Stimulated activated CD8-positive, alpha-beta memory T cell treated with anti-CD3 and anti-CD28 coated beads, Interleukin-4, amount 100 ng/mL, for 48 hours (primary cell): ENCODE measurements at regions not wholly inside any gene's neighbourhood (a gene's known extent, or its start where the extent isn't known, plus 50 kb on each side); places are given as distances from the start of the nearest gene placed in this dataset.
"Not testable (repeated sequence)": the region's sequence is repeated elsewhere in the genome, so short reads cannot be mapped to it uniquely, and the experiment has no call there.

Source experiments
- DNase-seq: peaks from one replicate; pipeline ENCODE4 v3.0.0-alpha.2; 2020

GRCh38 chr6:112401083-112401482 lies 54.0 kb downstream of the RFPL4B start:
- no peak for DNase-seq

- DNase-seq, result no peak
Observed at GRCh38 chr6:112407101-112407590, 60.0 kb downstream of the RFPL4B start.

GRCh38 chr6:112408522-112408921 lies 61.4 kb downstream of the RFPL4B start:
- no peak for DNase-seq

DNA sequence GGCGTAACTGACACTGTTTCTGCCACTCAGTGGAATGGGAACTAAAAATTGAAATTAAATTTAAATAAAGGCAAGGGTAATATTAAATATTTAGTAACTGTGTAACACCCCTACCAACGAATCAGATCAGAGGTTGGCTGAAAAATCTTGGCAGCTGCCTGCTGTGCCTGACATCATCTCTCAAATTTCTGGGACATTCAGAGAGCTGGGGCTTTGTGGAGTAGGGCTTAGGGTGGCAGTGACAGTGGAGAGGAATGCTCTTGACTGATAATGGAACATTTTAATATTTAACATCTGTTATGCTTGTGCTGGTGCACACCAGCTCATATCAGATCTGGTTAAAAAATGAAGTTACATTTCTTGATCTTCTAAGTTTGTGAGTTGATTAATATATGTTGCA lies 62.2 kb downstream of the RFPL4B start:
- DNase-seq, result no peak

- no peak for DNase-seq
Observed at GRCh38 chr6:112413780-112414179, 66.7 kb downstream of the RFPL4B start.

DNA sequence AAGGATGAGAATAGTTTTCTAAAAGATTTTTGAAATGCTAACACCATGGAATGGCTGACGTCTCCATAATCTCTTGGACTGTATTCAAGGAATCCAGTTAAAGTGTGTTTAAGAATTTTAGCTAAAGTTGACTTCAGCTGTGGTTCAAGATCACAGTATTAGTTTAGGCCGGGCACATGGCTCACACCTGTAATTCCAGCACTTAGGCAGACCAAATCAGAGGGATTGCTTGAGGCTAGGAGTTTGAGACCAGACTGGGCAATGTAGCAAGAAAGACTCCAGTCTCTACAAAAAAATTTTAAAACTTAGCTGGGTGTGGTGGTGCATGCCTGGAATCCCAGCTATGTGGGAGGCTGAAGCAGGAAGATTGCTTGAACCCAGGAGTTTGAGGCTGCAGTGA lies 68.2 kb downstream of the RFPL4B start:
- no peak for DNase-seq

DNA sequence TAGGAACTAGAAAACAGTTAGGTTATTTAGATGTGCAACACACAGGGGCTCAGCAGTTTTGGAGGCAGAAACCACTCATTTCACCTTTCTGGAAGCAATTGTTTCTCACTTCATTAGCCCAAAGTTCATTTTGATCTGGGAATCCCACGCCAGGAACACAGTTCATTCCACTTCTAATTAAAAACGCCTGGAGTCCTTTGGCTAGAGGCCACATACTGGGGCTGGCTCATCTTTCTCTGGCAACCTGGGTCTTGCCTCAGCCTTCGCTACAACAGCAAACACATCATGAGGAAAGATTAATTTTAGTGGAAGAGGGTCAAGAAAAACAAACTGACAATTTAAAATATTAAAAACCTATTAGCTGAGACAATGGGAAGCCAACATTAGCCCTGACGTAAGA lies 69.7 kb downstream of the RFPL4B start:
- no peak for DNase-seq

DNA sequence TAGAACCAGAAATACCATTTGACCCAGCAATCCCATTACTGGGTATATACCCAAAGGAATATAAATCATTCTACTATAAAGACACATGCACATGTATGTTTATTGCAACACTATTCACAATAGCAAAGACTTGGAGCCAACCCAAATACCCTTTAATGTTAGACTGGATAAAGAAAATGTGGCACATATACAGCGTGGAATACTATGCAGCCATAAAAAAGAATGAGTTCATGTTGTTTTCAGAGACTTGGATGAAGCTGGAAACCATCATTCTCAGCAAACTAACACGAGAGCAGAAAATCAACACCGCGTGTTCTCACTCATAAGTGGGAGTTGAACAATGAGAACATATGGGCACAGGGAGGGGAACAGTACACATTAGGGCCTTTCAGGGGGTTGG lies 79.9 kb downstream of the RFPL4B start:
- DNase-seq, result not testable (repeated sequence)

DNA sequence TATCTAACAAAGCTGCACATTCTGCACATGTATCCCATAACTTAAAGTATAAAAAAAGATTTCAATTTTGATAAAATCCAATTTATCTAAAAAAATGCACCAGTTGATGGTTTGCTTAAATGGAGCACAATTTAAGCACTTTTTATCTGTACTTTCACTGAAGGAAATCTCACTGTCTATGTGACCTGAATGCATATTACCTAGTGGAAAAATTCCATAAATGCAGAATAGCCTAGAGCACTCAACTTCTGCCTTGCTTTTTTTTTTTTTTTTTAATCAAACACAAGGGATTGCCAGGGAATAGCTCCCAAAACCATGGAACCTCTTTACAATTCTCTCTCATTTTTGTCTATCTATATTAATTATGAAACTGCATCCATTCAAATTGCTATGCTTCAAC lies 80.4 kb downstream of the RFPL4B start:
- no peak for DNase-seq

DNA sequence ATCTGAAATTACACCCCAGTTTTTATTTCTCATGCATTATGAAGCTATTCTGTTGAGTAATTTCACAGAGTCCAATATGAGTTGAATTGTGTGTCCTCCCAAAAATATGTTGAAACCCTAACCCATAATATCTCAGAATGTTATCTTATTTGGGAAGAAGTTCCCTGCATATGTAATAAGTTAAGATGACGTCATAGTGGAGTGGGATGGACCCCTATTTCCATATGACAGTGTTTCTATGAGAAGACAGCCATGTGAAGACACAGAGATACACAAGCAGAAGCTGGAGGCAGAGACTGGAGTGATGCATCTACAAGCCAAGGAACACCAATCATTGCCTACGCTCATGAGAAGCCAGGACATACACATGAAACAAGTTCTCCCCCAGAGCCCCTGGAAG lies 81.3 kb downstream of the RFPL4B start:
- DNase-seq, result no peak

GRCh38 chr6:112429226-112429625 lies 82.1 kb downstream of the RFPL4B start:
- no peak for DNase-seq

DNA sequence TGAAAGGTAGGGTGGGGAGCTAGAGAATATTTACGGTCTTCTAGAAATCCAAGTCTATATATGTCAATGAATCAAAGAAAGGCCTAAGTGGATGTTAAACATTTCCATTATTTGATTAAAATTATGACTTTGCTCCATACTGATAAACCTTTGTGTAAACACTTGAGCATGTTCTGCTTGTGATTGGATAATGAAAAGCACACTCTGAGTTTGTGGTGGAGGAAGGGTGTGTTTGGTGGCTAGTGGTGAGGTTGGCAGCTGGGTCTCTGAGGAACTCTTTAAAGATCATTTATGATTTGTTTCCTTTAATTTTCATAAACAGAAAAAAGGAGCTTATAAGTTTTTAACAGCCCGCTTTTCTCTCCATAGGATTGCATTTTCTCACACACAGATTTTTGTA lies 84.7 kb downstream of the RFPL4B start:
- DNase-seq, result no peak

DNA sequence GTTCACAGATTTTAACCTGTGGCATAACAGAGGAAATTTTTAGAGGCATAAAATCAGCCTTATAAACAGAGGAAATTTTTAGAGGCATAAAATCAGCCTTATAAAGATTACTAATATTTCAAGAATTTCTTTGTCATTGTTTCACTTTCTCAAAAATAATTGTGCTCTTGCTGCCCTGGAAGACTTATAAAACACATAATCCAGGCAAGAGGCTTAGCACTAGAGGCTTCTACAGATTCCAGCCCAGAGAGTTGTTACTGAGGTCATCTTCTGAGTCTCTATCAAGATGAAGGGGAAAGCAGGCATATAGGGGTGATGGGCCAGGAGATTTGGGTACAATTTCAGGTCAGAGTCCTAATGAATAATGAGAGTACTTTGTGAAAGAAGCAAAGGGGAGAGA lies 85.7 kb downstream of the RFPL4B start:
- no peak for DNase-seq

DNA sequence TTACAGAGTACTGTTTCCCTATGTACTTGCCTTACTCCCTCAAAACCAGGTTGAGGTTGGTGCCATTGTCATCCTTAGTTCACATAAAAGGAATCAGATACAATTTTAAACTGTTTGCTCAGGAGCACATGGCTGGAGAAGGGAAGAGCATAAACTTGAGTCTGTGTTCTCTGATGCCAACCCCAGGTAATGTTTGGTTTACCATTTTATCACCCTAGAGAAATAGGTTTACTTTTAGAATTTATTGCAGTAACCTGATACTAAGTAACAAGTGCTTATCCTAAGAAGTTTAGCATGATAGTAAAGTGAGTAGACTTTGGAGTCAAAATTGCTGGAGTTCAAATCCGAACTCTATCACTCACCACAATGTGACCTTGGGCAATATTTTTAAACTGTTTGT lies 86.3 kb downstream of the RFPL4B start:
- no peak for DNase-seq

- DNase-seq, result no peak
Observed at GRCh38 chr6:112434896-112435435, 87.8 kb downstream of the RFPL4B start.

GRCh38 chr6:112437058-112437457 lies 89.9 kb downstream of the RFPL4B start:
- no peak for DNase-seq

DNA sequence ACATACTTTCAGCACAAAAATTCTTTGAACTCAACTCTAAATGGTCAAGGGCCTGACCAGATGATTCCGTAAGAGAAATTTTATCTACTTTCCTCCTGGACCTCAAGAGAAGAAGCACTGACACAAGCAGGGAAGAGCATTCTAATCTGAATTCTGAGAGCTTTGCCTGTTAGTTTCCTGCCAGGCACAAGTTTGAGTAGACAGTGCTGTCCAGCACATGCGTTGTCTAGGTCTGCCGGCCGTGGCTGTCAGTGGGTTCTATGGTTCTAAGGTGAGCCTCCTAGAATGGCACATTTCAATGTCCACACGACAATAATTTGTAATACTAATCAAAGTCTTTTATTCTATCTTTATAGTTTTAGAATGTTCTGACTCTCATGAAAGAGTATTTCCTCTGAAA lies 91.9 kb downstream of the RFPL4B start:
- no peak for DNase-seq

DNA sequence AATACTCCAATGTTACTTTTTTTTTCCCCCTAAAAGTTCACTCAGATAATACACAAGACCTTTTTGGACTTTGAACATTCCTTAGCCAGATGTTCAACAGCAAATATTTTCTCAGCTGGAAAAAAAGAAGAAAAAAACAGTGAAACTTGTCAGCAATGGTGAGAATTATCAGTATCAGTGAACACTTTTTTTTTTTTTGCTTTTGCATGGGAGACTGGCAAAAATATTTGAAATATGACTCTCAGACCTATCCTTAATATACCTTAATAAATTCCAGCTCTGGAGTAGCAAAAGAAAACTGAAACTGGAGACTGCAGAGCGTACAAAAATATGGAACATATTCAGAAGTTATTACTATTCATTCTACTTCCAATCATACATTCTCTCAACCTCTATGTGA lies 92.3 kb downstream of the RFPL4B start:
- DNase-seq, result no peak

DNA sequence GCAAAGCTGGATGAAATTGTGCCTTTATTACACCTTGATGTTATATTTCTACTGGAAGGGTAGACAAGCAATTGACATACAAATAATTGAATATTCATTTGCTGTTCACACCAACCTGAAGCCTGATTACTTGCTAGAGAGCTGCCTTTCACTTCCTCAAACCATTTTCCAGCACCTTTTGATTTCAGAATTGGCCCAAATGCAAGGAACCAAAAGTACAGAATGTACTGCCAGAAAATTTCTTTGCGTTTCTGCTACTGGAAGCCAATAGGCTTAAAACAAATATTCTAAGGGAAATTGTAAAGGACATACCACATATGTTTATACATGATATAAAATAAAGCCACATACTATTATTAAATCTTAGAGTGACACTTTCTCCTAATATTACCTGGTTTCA lies 94.5 kb downstream of the RFPL4B start:
- DNase-seq, result no peak

- DNase-seq, result no peak
Observed at GRCh38 chr6:112443179-112444065, 96.3 kb downstream of the RFPL4B start.

GRCh38 chr6:112448786-112449185 lies 101.7 kb downstream of the RFPL4B start:
- not testable (repeated sequence) for DNase-seq

DNA sequence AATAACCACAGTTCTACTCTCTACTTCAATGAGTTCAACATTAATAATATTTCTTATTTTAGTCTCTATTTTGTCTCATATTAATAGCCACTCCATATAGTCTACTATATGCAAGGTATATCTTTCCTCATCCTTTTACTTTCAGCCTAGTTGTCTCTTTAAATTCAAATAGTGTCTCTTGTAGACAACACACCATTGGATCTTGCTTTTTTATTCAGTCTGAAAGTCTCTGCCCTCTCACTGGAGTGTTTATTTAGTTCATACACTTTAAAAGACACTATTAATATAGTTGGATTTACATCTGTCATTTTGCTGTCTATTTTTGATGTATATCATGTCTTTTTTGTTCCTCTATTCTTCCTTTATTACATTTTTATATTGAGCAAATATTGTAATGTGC lies 103.5 kb downstream of the RFPL4B start:
- DNase-seq, result no peak

- no peak for DNase-seq
Observed at GRCh38 chr6:112457886-112458285, 110.8 kb downstream of the RFPL4B start.

DNA sequence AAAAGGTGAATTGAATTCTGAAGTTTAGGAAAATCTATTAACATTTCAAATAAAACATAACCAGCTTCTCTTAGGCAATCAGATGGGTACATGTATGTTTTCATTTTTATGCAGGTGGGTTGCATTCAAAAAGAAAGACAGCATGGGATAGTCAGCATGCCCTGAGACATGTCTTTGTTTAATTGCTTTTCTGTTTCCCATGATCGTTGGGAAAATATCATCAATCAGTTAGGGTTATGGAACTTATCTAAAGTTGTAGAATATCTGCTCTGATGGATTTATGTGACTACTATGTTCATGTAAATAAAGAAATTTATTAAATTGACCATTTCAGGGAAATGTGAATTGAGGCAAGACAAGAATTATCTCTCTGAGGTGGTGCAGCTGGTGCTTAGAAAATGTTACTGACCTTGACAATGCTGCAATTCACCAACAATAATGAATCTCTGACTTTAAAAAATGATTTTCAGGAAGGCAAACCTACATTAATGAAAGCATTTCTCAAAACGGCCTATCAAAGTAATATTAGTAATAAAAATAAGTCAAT lies 112.7 kb downstream of the RFPL4B start:
- DNase-seq, result no peak
